Neural cell (in vitro differentiated cells): ENCODE measurements at regions not wholly inside any gene's neighbourhood (a gene's known extent, or its start where the extent isn't known, plus 50 kb on each side); places are given as distances from the start of the nearest gene placed in this dataset.

Experiments used
- EZH2 ChIP-seq: fragments of 200-600, 300-800 bp; shearing (Covaris generic), sonication (generic); IDR thresholded peaks from 2 replicates; pipeline ENCODE4 v1.6.1; 2014; ENCODE audit warnings: antibody characterized with exemption, low read length, borderline replicate concordance, mild to moderate bottlenecking; ENCODE audit not compliant: insufficient read depth, poor library complexity, severe bottlenecking
- MXI1 ChIP-seq: fragments of 450-650 bp; conservative IDR thresholded peaks from 2 replicates; pipeline ENCODE4 v1.6.1; 2014; ENCODE audit warnings: antibody characterized with exemption, mild to moderate bottlenecking; ENCODE audit not compliant: poor library complexity, severe bottlenecking
- POLR2AphosphoS5 ChIP-seq: IDR thresholded peaks from 2 replicates; pipeline ENCODE4 v1.6.1; 2012
- RAD21 ChIP-seq: fragments of 450-650 bp; conservative IDR thresholded peaks from 2 replicates; pipeline ENCODE4 v1.6.1; 2014; ENCODE audit warnings: antibody characterized with exemption, mild to moderate bottlenecking, moderate library complexity
- SMC3 ChIP-seq: fragments of 450-650 bp; conservative IDR thresholded peaks from 2 replicates; pipeline ENCODE4 v1.6.1; 2014; ENCODE audit warnings: antibody characterized with exemption, mild to moderate bottlenecking, moderate library complexity; ENCODE audit not compliant: poor library complexity
- TAF1 ChIP-seq: IDR thresholded peaks from 2 replicates; pipeline ENCODE4 v1.6.1; 2012; ENCODE audit warnings: low read depth
- TF ChIP-seq, protein P1 (sequence below): fragments of 450-650 bp; IDR thresholded peaks from 2 replicates; pipeline ENCODE4 v1.5.1; 2014; ENCODE audit warnings: antibody characterized with exemption, mild to moderate bottlenecking, moderate library complexity; ENCODE audit not compliant: poor library complexity, severe bottlenecking
- TF ChIP-seq, protein P2 (sequence below): IDR thresholded peaks from 2 replicates; pipeline ENCODE4 v1.6.1; 2012; ENCODE audit warnings: borderline replicate concordance

GRCh38 chr5:120314191-120314590 is 149.9 kb upstream of the PRR16 start:
- TF ChIP-seq POLR2AphosphoS5 (no peak), SMC3 (no peak), RAD21 (no peak), EZH2 (no peak), MXI1 (no peak), TAF1 (no peak)
- TF ChIP-seq, protein P1, sequence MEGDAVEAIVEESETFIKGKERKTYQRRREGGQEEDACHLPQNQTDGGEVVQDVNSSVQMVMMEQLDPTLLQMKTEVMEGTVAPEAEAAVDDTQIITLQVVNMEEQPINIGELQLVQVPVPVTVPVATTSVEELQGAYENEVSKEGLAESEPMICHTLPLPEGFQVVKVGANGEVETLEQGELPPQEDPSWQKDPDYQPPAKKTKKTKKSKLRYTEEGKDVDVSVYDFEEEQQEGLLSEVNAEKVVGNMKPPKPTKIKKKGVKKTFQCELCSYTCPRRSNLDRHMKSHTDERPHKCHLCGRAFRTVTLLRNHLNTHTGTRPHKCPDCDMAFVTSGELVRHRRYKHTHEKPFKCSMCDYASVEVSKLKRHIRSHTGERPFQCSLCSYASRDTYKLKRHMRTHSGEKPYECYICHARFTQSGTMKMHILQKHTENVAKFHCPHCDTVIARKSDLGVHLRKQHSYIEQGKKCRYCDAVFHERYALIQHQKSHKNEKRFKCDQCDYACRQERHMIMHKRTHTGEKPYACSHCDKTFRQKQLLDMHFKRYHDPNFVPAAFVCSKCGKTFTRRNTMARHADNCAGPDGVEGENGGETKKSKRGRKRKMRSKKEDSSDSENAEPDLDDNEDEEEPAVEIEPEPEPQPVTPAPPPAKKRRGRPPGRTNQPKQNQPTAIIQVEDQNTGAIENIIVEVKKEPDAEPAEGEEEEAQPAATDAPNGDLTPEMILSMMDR: no peak
- TF ChIP-seq, protein P2, sequence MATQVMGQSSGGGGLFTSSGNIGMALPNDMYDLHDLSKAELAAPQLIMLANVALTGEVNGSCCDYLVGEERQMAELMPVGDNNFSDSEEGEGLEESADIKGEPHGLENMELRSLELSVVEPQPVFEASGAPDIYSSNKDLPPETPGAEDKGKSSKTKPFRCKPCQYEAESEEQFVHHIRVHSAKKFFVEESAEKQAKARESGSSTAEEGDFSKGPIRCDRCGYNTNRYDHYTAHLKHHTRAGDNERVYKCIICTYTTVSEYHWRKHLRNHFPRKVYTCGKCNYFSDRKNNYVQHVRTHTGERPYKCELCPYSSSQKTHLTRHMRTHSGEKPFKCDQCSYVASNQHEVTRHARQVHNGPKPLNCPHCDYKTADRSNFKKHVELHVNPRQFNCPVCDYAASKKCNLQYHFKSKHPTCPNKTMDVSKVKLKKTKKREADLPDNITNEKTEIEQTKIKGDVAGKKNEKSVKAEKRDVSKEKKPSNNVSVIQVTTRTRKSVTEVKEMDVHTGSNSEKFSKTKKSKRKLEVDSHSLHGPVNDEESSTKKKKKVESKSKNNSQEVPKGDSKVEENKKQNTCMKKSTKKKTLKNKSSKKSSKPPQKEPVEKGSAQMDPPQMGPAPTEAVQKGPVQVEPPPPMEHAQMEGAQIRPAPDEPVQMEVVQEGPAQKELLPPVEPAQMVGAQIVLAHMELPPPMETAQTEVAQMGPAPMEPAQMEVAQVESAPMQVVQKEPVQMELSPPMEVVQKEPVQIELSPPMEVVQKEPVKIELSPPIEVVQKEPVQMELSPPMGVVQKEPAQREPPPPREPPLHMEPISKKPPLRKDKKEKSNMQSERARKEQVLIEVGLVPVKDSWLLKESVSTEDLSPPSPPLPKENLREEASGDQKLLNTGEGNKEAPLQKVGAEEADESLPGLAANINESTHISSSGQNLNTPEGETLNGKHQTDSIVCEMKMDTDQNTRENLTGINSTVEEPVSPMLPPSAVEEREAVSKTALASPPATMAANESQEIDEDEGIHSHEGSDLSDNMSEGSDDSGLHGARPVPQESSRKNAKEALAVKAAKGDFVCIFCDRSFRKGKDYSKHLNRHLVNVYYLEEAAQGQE: no peak
